Right lobe of liver (tissue), 4 donors: ENCODE measurements at regions not wholly inside any gene's neighbourhood (a gene's known extent, or its start where the extent isn't known, plus 50 kb on each side); places are given as distances from the start of the nearest gene placed in this dataset.

ENCODE experiments used
- POLR2A ChIP-seq: fragments of 450-650 bp; IDR thresholded peaks from one replicate; pipeline ENCODE4 v1.6.1; 2017; ENCODE audit warnings: antibody characterized with exemption, mild to moderate bottlenecking
- TF ChIP-seq, protein P1 (sequence below), 4 donors: fragments of 200-600 bp in 3 of 4; fragments of 450-650 bp in 1 of 4; IDR thresholded peaks; one replicate each; pipeline versions ENCODE4 v1.5.1 to v1.8.0; 2016 to 2022; ENCODE audit warnings: antibody characterized with exemption in 4 of 4, mild to moderate bottlenecking in 2 of 4
- donor health status: DM: no; HTN: no; CAD: no.
- donor health status: DM: no; HTN: no; CAD: no.
- donor health status: DM: no; HTN: yes; CAD: no.

- TF ChIP-seq, protein P1, sequence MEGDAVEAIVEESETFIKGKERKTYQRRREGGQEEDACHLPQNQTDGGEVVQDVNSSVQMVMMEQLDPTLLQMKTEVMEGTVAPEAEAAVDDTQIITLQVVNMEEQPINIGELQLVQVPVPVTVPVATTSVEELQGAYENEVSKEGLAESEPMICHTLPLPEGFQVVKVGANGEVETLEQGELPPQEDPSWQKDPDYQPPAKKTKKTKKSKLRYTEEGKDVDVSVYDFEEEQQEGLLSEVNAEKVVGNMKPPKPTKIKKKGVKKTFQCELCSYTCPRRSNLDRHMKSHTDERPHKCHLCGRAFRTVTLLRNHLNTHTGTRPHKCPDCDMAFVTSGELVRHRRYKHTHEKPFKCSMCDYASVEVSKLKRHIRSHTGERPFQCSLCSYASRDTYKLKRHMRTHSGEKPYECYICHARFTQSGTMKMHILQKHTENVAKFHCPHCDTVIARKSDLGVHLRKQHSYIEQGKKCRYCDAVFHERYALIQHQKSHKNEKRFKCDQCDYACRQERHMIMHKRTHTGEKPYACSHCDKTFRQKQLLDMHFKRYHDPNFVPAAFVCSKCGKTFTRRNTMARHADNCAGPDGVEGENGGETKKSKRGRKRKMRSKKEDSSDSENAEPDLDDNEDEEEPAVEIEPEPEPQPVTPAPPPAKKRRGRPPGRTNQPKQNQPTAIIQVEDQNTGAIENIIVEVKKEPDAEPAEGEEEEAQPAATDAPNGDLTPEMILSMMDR (IDR thresholded peaks at IDR 0.05) = no peak
- TF ChIP-seq POLR2A = no peak
Observed at GRCh38 chr16:26795184-26795583, 271.5 kb upstream of the C16orf82 start.
